Psoas muscle (tissue), 7 donors: ENCODE measurements at regions not wholly inside any gene's neighbourhood (a gene's known extent, or its start where the extent isn't known, plus 50 kb on each side); places are given as distances from the start of the nearest gene placed in this dataset.

ENCODE experiments used
- ATAC-seq, 4 donors: fragments of 200-7000 bp; cut with Tn5 transposase; one replicate each; pipeline ENCODE4 v1.9.1; 2020; ENCODE audit warnings: moderate library complexity in 3 of 4, mild to moderate bottlenecking in 2 of 4
- DNase-seq, 2 donors: peaks; one replicate each; pipeline ENCODE4 v3.0.0-alpha.2; 2020
- H3K27ac ChIP-seq: fragments of 200-600 bp; one replicate; pipeline ENCODE4 v1.8.0; 2022
- H3K27me3 ChIP-seq, 3 donors: fragments of 200-600 bp in 1 of 3; one replicate each; pipeline versions ENCODE4 v1.6.1 to v1.8.0; 2013 to 2022; ENCODE audit warnings: low read length in 2 of 3, mild to moderate bottlenecking in 2 of 3, moderate library complexity in 1 of 3; ENCODE audit not compliant: insufficient read depth in 3 of 3
- H3K36me3 ChIP-seq, 2 donors: fragments of 200-600 bp in 1 of 2; one replicate each; pipeline versions ENCODE4 v1.6.1 to v1.8.0; 2013 to 2022; ENCODE audit warnings: low read depth in 1 of 2, mild to moderate bottlenecking in 1 of 2, moderate library complexity in 1 of 2; ENCODE audit not compliant: insufficient read depth in 1 of 2
- H3K4me1 ChIP-seq: fragments of 200-600 bp; one replicate; pipeline ENCODE4 v1.8.0; 2022
- H3K4me3 ChIP-seq: fragments of 200-600 bp; one replicate; pipeline ENCODE4 v1.8.0; 2022; ENCODE audit warnings: mild to moderate bottlenecking
- H3K9me3 ChIP-seq: fragments of 200-600 bp; one replicate; pipeline ENCODE4 v1.8.0; 2022
- WGBS, 3 donors: extraction: QIAGEN DNeasy Blood & Tissue Kit; methylation state at CpG; one replicate each; pipeline versions ENCODE4 v1.1.6 to v1.1.7; 2013; 5-methylcytosine and 5-hydroxymethylcytosine counted together
- intact Hi-C, 2 donors: fragments of 100-400 bp; cut with DNase I; formaldehyde crosslinking; loops; one replicate each; pipeline versions ENCODE4 v1.11.0 to v1.14.2; 2022
- TF ChIP-seq, protein P1 (sequence below): fragments of 200-600 bp; IDR thresholded peaks from one replicate; pipeline ENCODE4 v1.8.0; 2022; ENCODE audit warnings: antibody characterized with exemption
- donor health status: healthy with polysubstance abuse.
- donor health status: DM: no; HTN: no; CAD: no; lungs with moderate emphysema.
- donor health status: Bipolar disorder and iron deficiency.
- donor health status: healthy.
- donor health status: DM: yes; HTN: yes; CAD: no.
- donor health status: DM: no; HTN: no; CAD: no.
- donor health status: DM: yes; HTN: yes; CAD: no.

DNA sequence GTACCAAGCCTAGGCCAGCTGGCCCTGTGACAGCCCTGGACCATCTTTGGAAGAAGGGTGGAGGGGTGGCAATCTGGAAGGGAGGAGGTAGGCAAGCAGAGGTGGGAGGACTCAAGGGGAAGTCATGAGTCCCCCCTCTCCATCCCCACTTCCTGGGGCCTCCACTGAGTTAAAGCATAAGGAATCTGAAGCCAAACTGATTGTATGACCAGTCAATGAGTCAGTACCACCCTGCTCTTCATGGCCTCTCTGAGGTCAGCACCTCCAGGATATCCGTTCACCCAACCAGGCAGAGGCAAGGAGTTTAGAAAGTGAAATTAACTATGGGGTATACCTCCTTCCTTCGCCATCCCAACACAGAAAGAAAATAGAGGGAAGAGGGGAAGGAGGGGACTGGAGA, 272.7 kb downstream of the SOX9 start:
- Histone ChIP-seq H3K27me3 (no peaks in the 10 kb centered on the region), H3K36me3 (no peaks in the 10 kb centered on the region), H3K9me3 (no peaks in the 10 kb centered on the region), H3K4me3 (no peak overlapping the region), H3K27ac (no peak overlapping the region), H3K4me1 (no peaks in the 10 kb centered on the region)
- TF ChIP-seq, protein P1, sequence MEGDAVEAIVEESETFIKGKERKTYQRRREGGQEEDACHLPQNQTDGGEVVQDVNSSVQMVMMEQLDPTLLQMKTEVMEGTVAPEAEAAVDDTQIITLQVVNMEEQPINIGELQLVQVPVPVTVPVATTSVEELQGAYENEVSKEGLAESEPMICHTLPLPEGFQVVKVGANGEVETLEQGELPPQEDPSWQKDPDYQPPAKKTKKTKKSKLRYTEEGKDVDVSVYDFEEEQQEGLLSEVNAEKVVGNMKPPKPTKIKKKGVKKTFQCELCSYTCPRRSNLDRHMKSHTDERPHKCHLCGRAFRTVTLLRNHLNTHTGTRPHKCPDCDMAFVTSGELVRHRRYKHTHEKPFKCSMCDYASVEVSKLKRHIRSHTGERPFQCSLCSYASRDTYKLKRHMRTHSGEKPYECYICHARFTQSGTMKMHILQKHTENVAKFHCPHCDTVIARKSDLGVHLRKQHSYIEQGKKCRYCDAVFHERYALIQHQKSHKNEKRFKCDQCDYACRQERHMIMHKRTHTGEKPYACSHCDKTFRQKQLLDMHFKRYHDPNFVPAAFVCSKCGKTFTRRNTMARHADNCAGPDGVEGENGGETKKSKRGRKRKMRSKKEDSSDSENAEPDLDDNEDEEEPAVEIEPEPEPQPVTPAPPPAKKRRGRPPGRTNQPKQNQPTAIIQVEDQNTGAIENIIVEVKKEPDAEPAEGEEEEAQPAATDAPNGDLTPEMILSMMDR, result no peak
- intact Hi-C loops, result no loop called here
- ATAC-seq, result no peak
- no peak for DNase-seq
- 83 to 87% (median 85%) methylated on average over 2 of the region's 2 CpGs for WGBS, 3 donors

DNA sequence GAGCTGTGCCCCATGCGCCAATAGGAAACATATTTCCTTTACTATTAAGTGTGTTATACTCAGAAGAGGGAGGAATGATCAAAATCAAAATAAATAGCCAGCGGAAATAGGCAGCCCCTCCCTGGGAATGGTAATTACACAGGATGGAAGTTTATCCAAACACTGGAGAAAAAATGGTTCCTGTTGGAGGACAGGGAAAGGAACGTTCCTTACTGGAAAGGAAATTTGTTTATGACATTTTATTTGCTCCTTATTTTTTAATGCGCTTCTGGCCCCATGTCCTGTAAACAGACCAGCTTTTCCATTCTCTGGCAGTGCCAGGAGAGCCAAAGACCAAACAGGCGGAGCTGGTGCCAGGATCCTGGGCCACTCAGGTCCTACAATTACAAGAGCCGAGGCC, 273.7 kb downstream of the SOX9 start:
- intact Hi-C loops, result no loop called here
- WGBS, 3 donors, result 68 to 74% (median 71%) methylated on average over 6 of the region's 6 CpGs
- no peaks in the 10 kb centered on the region for H3K36me3 ChIP-seq
- H3K27me3 ChIP-seq, result no peaks in the 10 kb centered on the region
- no peak overlapping the region for H3K27ac ChIP-seq
- H3K9me3 ChIP-seq, result no peaks in the 10 kb centered on the region
- H3K4me1 ChIP-seq, result no peaks in the 10 kb centered on the region
- H3K4me3 ChIP-seq, result no peak overlapping the region
- ATAC-seq, result no peak
- TF ChIP-seq, protein P1, result no peak
- DNase-seq, result no peak

DNA sequence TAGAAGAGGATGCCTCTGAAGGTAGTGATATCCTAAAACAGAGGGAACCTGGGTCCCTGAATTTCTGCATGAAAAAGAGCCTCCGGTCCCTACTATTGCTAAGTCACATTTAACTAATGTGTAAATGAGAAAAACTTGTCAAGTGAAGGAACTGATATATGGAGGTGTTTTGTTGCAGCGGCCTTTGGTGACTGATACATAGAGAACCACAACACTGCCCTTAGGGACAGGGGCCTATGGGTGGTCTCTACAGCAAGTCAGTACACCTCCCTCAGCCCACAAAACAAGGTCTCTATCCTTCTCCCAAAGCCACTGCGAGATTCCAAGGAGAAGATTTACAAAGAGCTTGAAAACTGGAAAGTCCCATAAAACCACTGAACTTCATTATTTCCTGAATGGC, 275.3 kb downstream of the SOX9 start:
- intact Hi-C loops, result no loop called here
- WGBS, 3 donors, result 93 to 96% (median 93%) methylated on average over 3 of the region's 3 CpGs
- Histone ChIP-seq H3K27ac (no peak overlapping the region), H3K27me3 (no peaks in the 10 kb centered on the region), H3K9me3 (no peaks in the 10 kb centered on the region), H3K36me3 (no peaks in the 10 kb centered on the region), H3K4me1 (no peaks in the 10 kb centered on the region), H3K4me3 (no peak overlapping the region)
- ATAC-seq (no peak), DNase-seq (no peak)
- TF ChIP-seq, protein P1, result no peak

DNA sequence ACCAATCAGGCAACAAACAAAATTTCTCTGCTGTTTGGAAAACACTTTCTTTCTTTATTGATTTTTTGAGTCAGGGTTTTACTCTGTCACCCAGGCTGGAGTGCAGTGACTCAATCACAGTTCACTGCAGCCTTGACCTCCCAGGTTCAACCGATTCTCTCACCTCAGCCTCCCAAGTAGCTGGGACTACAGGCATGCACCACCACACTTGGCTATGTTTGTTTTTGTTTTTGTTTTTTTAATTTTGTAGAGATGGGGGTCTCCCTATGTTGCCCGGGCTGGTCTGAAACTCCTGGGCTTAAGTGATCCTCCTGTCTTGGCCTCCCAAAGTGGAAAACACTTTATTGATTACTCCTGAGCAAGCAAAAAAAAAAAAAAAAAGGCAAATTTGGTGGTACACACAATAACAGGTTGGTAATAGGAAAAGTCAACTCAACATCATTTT, 276.4 kb downstream of the SOX9 start:
- intact Hi-C loops, result no loop called here
- H3K27ac ChIP-seq, result no peak overlapping the region
- DNase-seq (no peak), ATAC-seq (no peak)
- H3K36me3 ChIP-seq, result no peaks in the 10 kb centered on the region
- H3K4me3 ChIP-seq, result no peak overlapping the region
- H3K4me1 ChIP-seq, result no peaks in the 10 kb centered on the region
- TF ChIP-seq, protein P1, result no peak
- H3K27me3 ChIP-seq, result no peaks in the 10 kb centered on the region
- 90 to 95% (median 90%) methylated on average over 2 of the region's 2 CpGs for WGBS, 3 donors
- no peaks in the 10 kb centered on the region for H3K9me3 ChIP-seq

DNA sequence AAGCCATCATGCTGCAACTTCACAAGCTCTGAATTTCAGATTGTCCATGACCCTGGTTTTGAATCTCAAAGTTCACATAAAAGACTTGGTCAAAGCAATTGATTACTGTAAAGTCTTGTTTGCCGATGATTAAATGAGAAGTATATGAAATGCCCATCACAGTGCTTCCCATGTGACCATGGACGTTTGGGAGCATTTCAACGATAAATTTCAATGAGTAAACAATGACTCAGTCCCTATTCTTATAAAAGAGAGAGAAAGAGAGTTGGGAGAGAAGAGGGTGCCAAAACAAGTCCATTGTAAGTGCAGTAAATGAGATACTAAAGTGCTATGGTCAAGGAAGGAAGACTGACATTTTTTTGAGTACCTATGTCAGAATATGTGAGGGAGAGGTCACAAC, 276.9 kb downstream of the SOX9 start:
- Histone ChIP-seq H3K27ac (no peak overlapping the region), H3K27me3 (no peaks in the 10 kb centered on the region), H3K9me3 (no peaks in the 10 kb centered on the region), H3K4me3 (no peak overlapping the region), H3K4me1 (no peaks in the 10 kb centered on the region), H3K36me3 (no peaks in the 10 kb centered on the region)
- DNase-seq (no peak), ATAC-seq (no peak)
- TF ChIP-seq, protein P1, result no peak
- WGBS, 3 donors, result 66 to 81% (median 69%) methylated on average over 3 of the region's 3 CpGs
- intact Hi-C loops, result no loop called here
